OCI-LY1 (cell line): ENCODE measurements at regions not wholly inside any gene's neighbourhood (a gene's known extent, or its start where the extent isn't known, plus 50 kb on each side); places are given as distances from the start of the nearest gene placed in this dataset.

Experiments used
- EZH2 ChIP-seq: fragments of 200-600 bp; sonication (generic), shearing (Covaris generic); IDR thresholded peaks from 2 replicates; pipeline ENCODE4 v1.8.0; 2017; ENCODE audit warnings: borderline replicate concordance, mixed run types, mild to moderate bottlenecking, antibody characterized with exemption, low read length, moderate library complexity, mixed read lengths
- TF ChIP-seq, protein P1 (sequence below): fragments of 200-600 bp; sonication (generic), shearing (Covaris generic); IDR thresholded peaks from 2 replicates; pipeline ENCODE4 v1.5.1; 2017; ENCODE audit warnings: mild to moderate bottlenecking, antibody characterized with exemption, low read length, moderate library complexity, mixed read lengths

DNA sequence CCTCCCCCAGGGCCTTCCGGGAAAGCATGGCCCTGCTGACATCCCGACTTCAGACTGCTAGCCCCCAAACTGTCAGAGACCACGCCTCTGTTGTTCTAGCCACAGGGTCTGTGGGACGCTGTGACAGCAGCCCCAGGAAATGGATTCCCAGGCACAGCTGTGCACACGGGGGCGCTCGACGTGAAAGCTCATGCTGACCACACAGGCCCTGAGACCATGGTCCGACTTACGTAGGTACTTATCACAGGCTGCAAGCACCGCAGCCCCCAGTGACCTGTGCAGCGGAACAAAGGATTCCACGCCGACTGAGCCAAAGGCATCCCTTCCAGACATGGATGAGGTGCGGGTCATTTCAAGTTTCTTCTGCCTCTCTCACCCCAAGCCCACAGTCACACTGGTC, 150.6 kb downstream of the CTTN start:
- TF ChIP-seq, protein P1, sequence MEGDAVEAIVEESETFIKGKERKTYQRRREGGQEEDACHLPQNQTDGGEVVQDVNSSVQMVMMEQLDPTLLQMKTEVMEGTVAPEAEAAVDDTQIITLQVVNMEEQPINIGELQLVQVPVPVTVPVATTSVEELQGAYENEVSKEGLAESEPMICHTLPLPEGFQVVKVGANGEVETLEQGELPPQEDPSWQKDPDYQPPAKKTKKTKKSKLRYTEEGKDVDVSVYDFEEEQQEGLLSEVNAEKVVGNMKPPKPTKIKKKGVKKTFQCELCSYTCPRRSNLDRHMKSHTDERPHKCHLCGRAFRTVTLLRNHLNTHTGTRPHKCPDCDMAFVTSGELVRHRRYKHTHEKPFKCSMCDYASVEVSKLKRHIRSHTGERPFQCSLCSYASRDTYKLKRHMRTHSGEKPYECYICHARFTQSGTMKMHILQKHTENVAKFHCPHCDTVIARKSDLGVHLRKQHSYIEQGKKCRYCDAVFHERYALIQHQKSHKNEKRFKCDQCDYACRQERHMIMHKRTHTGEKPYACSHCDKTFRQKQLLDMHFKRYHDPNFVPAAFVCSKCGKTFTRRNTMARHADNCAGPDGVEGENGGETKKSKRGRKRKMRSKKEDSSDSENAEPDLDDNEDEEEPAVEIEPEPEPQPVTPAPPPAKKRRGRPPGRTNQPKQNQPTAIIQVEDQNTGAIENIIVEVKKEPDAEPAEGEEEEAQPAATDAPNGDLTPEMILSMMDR, result no peak
- no peak for TF ChIP-seq EZH2
